ENCODE measurements at regions not wholly inside any gene's neighbourhood (a gene's known extent, or its start where the extent isn't known, plus 50 kb on each side); places are given as distances from the start of the nearest gene placed in this dataset.

GRCh38 chr12:127515941-127516340, 751.0 kb upstream of the TMEM132C start:
- DNase-seq (ENCODE audit: low read depth in 2 of 2): no peak

GRCh38 chr12:127516467-127516866, 750.5 kb upstream of the TMEM132C start:
- no peak for DNase-seq (ENCODE audit: low read depth in 2 of 2)

GRCh38 chr12:127519779-127520178, 747.2 kb upstream of the TMEM132C start:
- no peak for DNase-seq (ENCODE audit: low read depth in 2 of 2)

- DNase-seq (ENCODE audit: low read depth in 2 of 2): no peak
Observed at GRCh38 chr12:127526925-127527324, 740.0 kb upstream of the TMEM132C start.

GRCh38 chr12:127528551-127528950, 738.4 kb upstream of the TMEM132C start:
- DNase-seq (ENCODE audit: low read depth in 2 of 2): no peak

- no peak for DNase-seq (ENCODE audit: low read depth in 2 of 2)
Observed at GRCh38 chr12:127531542-127531941, 735.4 kb upstream of the TMEM132C start.

- DNase-seq (ENCODE audit: low read depth in 2 of 2): no peak
Observed at GRCh38 chr12:127533353-127533752, 733.6 kb upstream of the TMEM132C start.

GRCh38 chr12:127536833-127537428, 730.0 kb upstream of the TMEM132C start:
- no peak for DNase-seq (ENCODE audit: low read depth in 2 of 2)

- no peak for DNase-seq (ENCODE audit: low read depth in 2 of 2)
Observed at GRCh38 chr12:127538316-127538715, 728.7 kb upstream of the TMEM132C start.

- no peak for DNase-seq (ENCODE audit: low read depth in 2 of 2)
Observed at GRCh38 chr12:127539226-127539858, 727.6 kb upstream of the TMEM132C start.

GRCh38 chr12:127542391-127542790, 724.6 kb upstream of the TMEM132C start:
- no peak for DNase-seq (ENCODE audit: low read depth in 2 of 2)

GRCh38 chr12:127542931-127543330, 724.0 kb upstream of the TMEM132C start:
- no peak for DNase-seq (ENCODE audit: low read depth in 2 of 2)

GRCh38 chr12:127546721-127547505, 720.1 kb upstream of the TMEM132C start:
- no peak for DNase-seq (ENCODE audit: low read depth in 2 of 2)

- no peak for DNase-seq (ENCODE audit: low read depth in 2 of 2)
Observed at GRCh38 chr12:127548123-127548553, 718.8 kb upstream of the TMEM132C start.

- DNase-seq (ENCODE audit: low read depth in 2 of 2): no peak
Observed at GRCh38 chr12:127550271-127550670, 716.7 kb upstream of the TMEM132C start.

- no peak for DNase-seq (ENCODE audit: low read depth in 2 of 2)
Observed at GRCh38 chr12:127552838-127553237, 714.1 kb upstream of the TMEM132C start.

- DNase-seq (ENCODE audit: low read depth in 2 of 2): no peak
Observed at GRCh38 chr12:127555071-127555470, 711.9 kb upstream of the TMEM132C start.

GRCh38 chr12:127556231-127556886, 710.6 kb upstream of the TMEM132C start:
- no peak for DNase-seq (ENCODE audit: low read depth in 2 of 2)

GRCh38 chr12:127558361-127558760, 708.6 kb upstream of the TMEM132C start:
- DNase-seq (ENCODE audit: low read depth in 2 of 2): no peak

GRCh38 chr12:127559349-127560040, 707.5 kb upstream of the TMEM132C start:
- peak; percentile 48 to 65 for DNase-seq (ENCODE audit: low read depth in 2 of 2)

- DNase-seq (ENCODE audit: low read depth in 2 of 2): no peak
Observed at GRCh38 chr12:127560041-127560478, 706.9 kb upstream of the TMEM132C start.

GRCh38 chr12:127562816-127563215, 704.2 kb upstream of the TMEM132C start:
- DNase-seq (ENCODE audit: low read depth in 2 of 2): no peak
